ENCODE measurements at regions not wholly inside any gene's neighbourhood (a gene's known extent, or its start where the extent isn't known, plus 50 kb on each side); places are given as distances from the start of the nearest gene placed in this dataset.

DNA sequence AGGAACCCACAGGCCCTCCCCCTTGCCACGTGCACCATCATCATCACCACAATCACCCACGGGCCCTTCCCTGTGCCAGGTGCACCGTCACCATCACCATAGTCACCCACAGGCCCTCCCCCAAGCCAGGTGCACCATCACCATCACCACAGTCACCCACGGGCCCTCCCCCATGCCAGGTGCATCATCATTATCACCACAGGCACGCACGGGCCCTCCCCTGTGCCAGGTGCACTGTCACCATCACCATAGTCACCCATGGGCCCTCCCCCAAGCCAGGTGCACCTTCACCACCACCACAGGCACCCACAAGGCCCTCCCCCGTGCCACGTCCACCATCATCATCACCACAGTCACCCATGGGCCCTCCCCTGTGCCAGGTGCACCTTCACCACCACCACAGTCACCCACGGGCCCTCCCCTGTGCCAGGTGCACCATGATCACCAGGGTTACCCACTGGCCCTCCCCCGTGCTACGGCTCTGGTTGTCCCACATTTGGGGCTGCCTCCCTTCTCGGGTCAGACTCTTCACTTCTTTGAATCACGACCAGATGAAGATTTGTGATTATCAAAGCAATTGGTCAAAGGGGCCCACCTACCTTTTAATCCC lies 69.1 kb upstream of the OLFM1 start:
- Histone ChIP-seq H3K27ac (no peak overlapping the region), H2AFZ (no peak overlapping the region), H3K27me3 (ENCODE audit: insufficient read depth, low read depth) (peaks cover 99% of the 10 kb centered on the region), H3K79me2 (ENCODE audit: low read depth) (no peaks in the 10 kb centered on the region), H3K9me2 (ENCODE audit: insufficient read depth) (no peaks in the 10 kb centered on the region), H3K36me3 (ENCODE audit: low read depth) (no peaks in the 10 kb centered on the region), H3K9me3 (ENCODE audit: insufficient read depth, low read depth) (no peaks in the 10 kb centered on the region), H3K4me2 (no peak overlapping the region), H4K20me1 (ENCODE audit: insufficient read depth) (no peaks in the 10 kb centered on the region), H3K4me1 (replicated peaks; ENCODE audit: insufficient read depth) (no peaks in the 10 kb centered on the region), H3F3A (ENCODE audit: insufficient read depth, low read depth) (no peaks in the 10 kb centered on the region), H3K4me3 (no peak overlapping the region)
- DNase-seq: no peak
- ChIA-PET CTCF (no interaction called here), POLR2A (ENCODE audit: unreplicated experiment) (no interaction called here)
- TF ChIP-seq, protein P1, sequence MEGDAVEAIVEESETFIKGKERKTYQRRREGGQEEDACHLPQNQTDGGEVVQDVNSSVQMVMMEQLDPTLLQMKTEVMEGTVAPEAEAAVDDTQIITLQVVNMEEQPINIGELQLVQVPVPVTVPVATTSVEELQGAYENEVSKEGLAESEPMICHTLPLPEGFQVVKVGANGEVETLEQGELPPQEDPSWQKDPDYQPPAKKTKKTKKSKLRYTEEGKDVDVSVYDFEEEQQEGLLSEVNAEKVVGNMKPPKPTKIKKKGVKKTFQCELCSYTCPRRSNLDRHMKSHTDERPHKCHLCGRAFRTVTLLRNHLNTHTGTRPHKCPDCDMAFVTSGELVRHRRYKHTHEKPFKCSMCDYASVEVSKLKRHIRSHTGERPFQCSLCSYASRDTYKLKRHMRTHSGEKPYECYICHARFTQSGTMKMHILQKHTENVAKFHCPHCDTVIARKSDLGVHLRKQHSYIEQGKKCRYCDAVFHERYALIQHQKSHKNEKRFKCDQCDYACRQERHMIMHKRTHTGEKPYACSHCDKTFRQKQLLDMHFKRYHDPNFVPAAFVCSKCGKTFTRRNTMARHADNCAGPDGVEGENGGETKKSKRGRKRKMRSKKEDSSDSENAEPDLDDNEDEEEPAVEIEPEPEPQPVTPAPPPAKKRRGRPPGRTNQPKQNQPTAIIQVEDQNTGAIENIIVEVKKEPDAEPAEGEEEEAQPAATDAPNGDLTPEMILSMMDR (conservative IDR thresholded peaks at IDR 0.05): no peak
- no peak for TF ChIP-seq EZH2 (IDR thresholded peaks at IDR 0.05; ENCODE audit: low read depth)
- intact Hi-C loops (cut with micrococcal nuclease; ENCODE audit: unreplicated experiment): no loop called here
- BruUV-seq (replicated peaks): no TSS peak

DNA sequence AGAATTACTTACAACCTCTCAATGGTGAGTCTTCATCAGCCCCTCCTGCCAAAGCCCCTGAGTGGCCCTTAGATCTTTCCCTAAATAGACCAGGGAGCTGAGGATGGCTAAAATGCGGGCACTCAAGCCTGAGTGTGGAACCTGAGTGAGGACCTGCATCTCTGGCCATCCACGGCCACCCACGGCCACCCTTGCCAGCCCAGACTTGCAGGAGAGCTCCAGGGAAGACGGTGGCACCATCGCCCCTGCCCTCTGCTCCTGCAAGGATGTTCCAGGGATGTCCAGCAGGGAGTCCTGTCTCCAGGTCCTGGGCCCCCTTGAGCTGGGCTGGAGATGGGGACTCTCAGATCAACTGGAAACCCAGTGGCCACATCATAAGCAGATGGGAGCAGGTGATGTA lies 68.2 kb upstream of the OLFM1 start:
- DNase-seq: no peak
- Histone ChIP-seq H3K27ac (no peak overlapping the region), H2AFZ (no peak overlapping the region), H3K9me2 (ENCODE audit: insufficient read depth) (no peaks in the 10 kb centered on the region), H3K4me3 (no peak overlapping the region), H3K36me3 (ENCODE audit: low read depth) (no peaks in the 10 kb centered on the region), H4K20me1 (ENCODE audit: insufficient read depth) (no peaks in the 10 kb centered on the region), H3K9me3 (ENCODE audit: insufficient read depth, low read depth) (no peaks in the 10 kb centered on the region), H3K27me3 (ENCODE audit: insufficient read depth, low read depth) (peaks cover 99% of the 10 kb centered on the region), H3K4me2 (no peak overlapping the region), H3K79me2 (ENCODE audit: low read depth) (no peaks in the 10 kb centered on the region), H3K4me1 (replicated peaks; ENCODE audit: insufficient read depth) (no peaks in the 10 kb centered on the region), H3F3A (ENCODE audit: insufficient read depth, low read depth) (no peaks in the 10 kb centered on the region)
- POLR2A ChIA-PET (ENCODE audit: unreplicated experiment): no interaction called here
- CTCF ChIA-PET: interaction anchor here (0.6 kb wide), 1 partner anchor 24 kb away, joined by 3 read pairs; no protein-coding TSS in a partner anchor
- intact Hi-C loops (cut with micrococcal nuclease; ENCODE audit: unreplicated experiment): no loop called here
- no TSS peak for BruUV-seq (replicated peaks)
- no peak for TF ChIP-seq EZH2 (IDR thresholded peaks at IDR 0.05; ENCODE audit: low read depth)
- TF ChIP-seq, protein P1 (conservative IDR thresholded peaks at IDR 0.05): no peak

DNA sequence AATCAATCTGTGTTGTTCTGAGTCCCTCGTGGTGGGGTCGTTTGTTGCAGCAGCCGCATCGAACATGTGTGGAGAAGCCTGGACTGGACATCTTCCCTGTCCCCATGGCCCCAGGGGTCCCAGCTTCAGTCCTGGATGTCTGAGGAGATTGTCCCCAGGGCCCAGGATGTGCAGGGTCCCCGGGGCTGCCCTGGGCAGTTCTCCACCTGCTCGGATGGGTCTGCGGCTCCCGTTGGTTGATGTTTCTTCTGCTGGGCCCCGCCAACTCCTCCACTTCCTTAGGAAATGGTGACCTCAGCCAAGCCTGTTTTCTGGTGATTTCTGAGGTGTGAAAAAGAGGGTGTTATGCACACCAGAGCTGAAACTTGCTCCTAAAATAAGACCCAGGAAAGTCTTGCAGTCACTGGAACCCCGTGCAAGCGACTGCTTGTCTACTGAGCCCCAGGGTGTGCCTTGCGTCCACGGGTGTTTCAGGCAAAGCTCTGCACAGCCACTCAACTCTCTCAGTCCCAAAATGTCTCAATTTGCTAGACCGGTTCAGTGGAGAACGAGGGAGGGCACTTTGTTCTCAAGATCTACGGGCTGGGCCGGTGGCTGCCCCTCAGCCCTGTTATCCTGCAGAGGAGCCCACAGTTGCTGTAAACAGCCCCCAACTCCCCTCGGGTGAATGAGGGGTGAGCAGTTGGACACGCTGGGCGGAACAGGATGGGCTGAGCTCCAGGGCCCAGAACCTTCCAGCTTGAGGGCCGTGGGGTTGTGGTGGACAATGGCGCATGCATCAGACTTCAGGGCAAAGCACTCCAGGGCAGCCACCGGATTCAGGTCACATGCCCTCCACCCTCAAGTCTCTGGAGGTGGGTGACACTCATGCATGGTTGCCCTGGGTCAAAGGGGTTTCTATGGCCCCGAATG lies 66.7 kb upstream of the OLFM1 start:
- POLR2A ChIA-PET (ENCODE audit: unreplicated experiment): no interaction called here
- no peak overlapping the region for H3K27ac ChIP-seq
- no peaks in the 10 kb centered on the region for H4K20me1 ChIP-seq (ENCODE audit: insufficient read depth)
- H3K36me3 ChIP-seq (ENCODE audit: low read depth): no peaks in the 10 kb centered on the region
- no peak overlapping the region for H3K4me2 ChIP-seq
- intact Hi-C loops (cut with micrococcal nuclease; ENCODE audit: unreplicated experiment): no loop called here
- no peaks in the 10 kb centered on the region for H3K79me2 ChIP-seq (ENCODE audit: low read depth)
- no peaks in the 10 kb centered on the region for H3F3A ChIP-seq (ENCODE audit: insufficient read depth, low read depth)
- peaks cover 99% of the 10 kb centered on the region for H3K27me3 ChIP-seq (ENCODE audit: insufficient read depth, low read depth)
- no peaks in the 10 kb centered on the region for H3K4me1 ChIP-seq (replicated peaks; ENCODE audit: insufficient read depth)
- no peak for DNase-seq
- CTCF ChIA-PET: no interaction called here
- no peak overlapping the region for H2AFZ ChIP-seq
- H3K9me3 ChIP-seq (ENCODE audit: insufficient read depth, low read depth): no peaks in the 10 kb centered on the region
- no peak for TF ChIP-seq EZH2 (IDR thresholded peaks at IDR 0.05; ENCODE audit: low read depth)
- TF ChIP-seq, protein P1 (conservative IDR thresholded peaks at IDR 0.05): no peak
- H3K4me3 ChIP-seq: no peak overlapping the region
- no TSS peak for BruUV-seq (replicated peaks)
- H3K9me2 ChIP-seq (ENCODE audit: insufficient read depth): no peaks in the 10 kb centered on the region

Measured in PC-9 (cell line).